Transverse colon (tissue), 3 donors: ENCODE measurements at regions not wholly inside any gene's neighbourhood (a gene's known extent, or its start where the extent isn't known, plus 50 kb on each side); places are given as distances from the start of the nearest gene placed in this dataset.

Experiments
- CTCF ChIP-seq, 5 experiments: fragments of 200-600 bp in 3 of 5; fragments of 450-650 bp in 2 of 5; sonication (generic) in 3 of 5; IDR thresholded peaks; 1 replicate in 2 of 5; 2 replicates in 3 of 5; pipeline ENCODE4 v1.5.1; 2016 to 2017; ENCODE audit warnings: antibody characterized with exemption in 5 of 5, inconsistent platforms in 3 of 5, mild to moderate bottlenecking in 2 of 5, moderate library complexity in 1 of 5
- EP300 ChIP-seq: sonication (generic); formaldehyde crosslinking; IDR thresholded peaks from one replicate; pipeline ENCODE4 v1.6.1; 2017; ENCODE audit warnings: antibody characterized with exemption, low read depth
- POLR2A ChIP-seq: fragments of 450-650 bp; IDR thresholded peaks from one replicate; pipeline ENCODE4 v1.6.1; 2016; ENCODE audit warnings: antibody characterized with exemption, mild to moderate bottlenecking, moderate library complexity

GRCh38 chr14:45362505-45362904 lies 109.5 kb upstream of the MIS18BP1 start:
- no peak for TF ChIP-seq CTCF (IDR thresholded peaks at IDR 0.05)
- TF ChIP-seq POLR2A: no peak
- TF ChIP-seq EP300: no peak
